HepG2 (cell line): ENCODE measurements at regions not wholly inside any gene's neighbourhood (a gene's known extent, or its start where the extent isn't known, plus 50 kb on each side); places are given as distances from the start of the nearest gene placed in this dataset.

Experiments
- ATAC-seq: fragments of 200-7000 bp; cut with Tn5 transposase; 3 replicates; pipeline ENCODE4 v1.9.1; 2020; ENCODE audit warnings: mild to moderate bottlenecking, moderate library complexity
- BruUV-seq: library from RNA; stranded (reverse); fragments of 400-500 nt; replicated peaks from 2 replicates; lab custom pipeline; 2021; lab: Mats Ljungman, UMichigan
- CTCF ChIA-PET: fragments of 300-600 bp; formaldehyde crosslinking; extraction: SDS; loops from one replicate; lab custom pipeline; 2021; ENCODE audit warnings: low total read pairs, inconsistent platforms, low intra/inter-chr PET ratio; lab: Yijun Ruan, JAX
- POLR2A ChIA-PET: fragments of 350-600 bp; sonication (Branson Sonifier 250); formaldehyde crosslinking; loops from one replicate; lab custom pipeline; 2020; ENCODE audit warnings: antibody characterized with exemption, inconsistent platforms; lab: Yijun Ruan, JAX
- DNase-seq: peaks from one replicate; pipeline ENCODE4 v3.0.0-alpha.2; 2015; ENCODE audit warnings: low spot score
- FAIRE-seq: peaks from 3 replicates; lab custom pipeline; 2011; peaks lifted over from hg19 to GRCh38; lab: Jason Lieb, UNC
- H2AFZ ChIP-seq: one replicate; pipeline ENCODE4 v1.6.1; 2011; ENCODE audit warnings: low read length, inconsistent platforms
- H3K27ac ChIP-seq: fragments of 300-600 bp; 3 replicates; pipeline ENCODE4 v1.8.0; 2011; ENCODE audit warnings: mixed run types, mild to moderate bottlenecking, mixed read lengths, low read length, inconsistent platforms; ENCODE audit not compliant: insufficient read depth; ENCODE audit errors: extremely low read length
- H3K27me3 ChIP-seq, 2 experiments: fragments of 200-600 bp in 1 of 2; 2 replicates in 1 of 2; 3 replicates in 1 of 2; pipeline versions ENCODE4 v1.6.0 to v1.8.0; 2011; ENCODE audit warnings: low read length in 2 of 2, mild to moderate bottlenecking in 2 of 2, moderate library complexity in 2 of 2, inconsistent platforms in 1 of 2; ENCODE audit not compliant: insufficient read depth in 2 of 2, control insufficient read depth in 1 of 2
- H3K36me3 ChIP-seq, 2 experiments: fragments of 200-600 bp in 1 of 2; replicated peaks in 1 of 2; 2 replicates in 1 of 2; 3 replicates in 1 of 2; pipeline versions ENCODE4 v1.5.1 to v1.8.0; 2011; ENCODE audit warnings: low read length in 2 of 2, inconsistent platforms in 1 of 2; ENCODE audit not compliant: insufficient read depth in 2 of 2, control insufficient read depth in 1 of 2
- H3K4me1 ChIP-seq: 2 replicates; pipeline ENCODE4 v1.5.1; 2012; ENCODE audit warnings: low read length, inconsistent platforms; ENCODE audit not compliant: insufficient read depth
- H3K4me2 ChIP-seq: 2 replicates; pipeline ENCODE4 v1.6.0; 2011; ENCODE audit warnings: low read depth, low read length, inconsistent platforms
- H3K4me3 ChIP-seq, 3 experiments: fragments of 200-600 bp in 1 of 3; sonication (generic), shearing (Covaris generic) in 1 of 3; replicated peaks in 1 of 3; 2 replicates each; pipeline ENCODE4 v1.5.1; 2011 to 2016; ENCODE audit warnings: low read length in 3 of 3, inconsistent platforms in 2 of 3, low read depth in 2 of 3, mild to moderate bottlenecking in 2 of 3, control low read depth in 1 of 3, mixed read lengths in 1 of 3; ENCODE audit not compliant: insufficient read depth in 1 of 3
- H3K79me2 ChIP-seq: one replicate; pipeline ENCODE4 v1.6.1; 2011; ENCODE audit warnings: low read length, inconsistent platforms; ENCODE audit not compliant: insufficient read depth
- H3K9ac ChIP-seq: 2 replicates; pipeline ENCODE4 v1.6.0; 2011; ENCODE audit warnings: mild to moderate bottlenecking, low read depth, low read length, inconsistent platforms; ENCODE audit not compliant: insufficient read depth
- H3K9me3 ChIP-seq: 2 replicates; pipeline ENCODE4 v1.5.1; 2012; ENCODE audit warnings: mild to moderate bottlenecking, low read length
- H4K20me1 ChIP-seq: 2 replicates; pipeline ENCODE4 v1.6.0; 2011; ENCODE audit warnings: inconsistent platforms, mild to moderate bottlenecking, low read length, moderate library complexity; ENCODE audit not compliant: insufficient read depth
- YEATS4 ChIP-seq: sonication (generic); formaldehyde crosslinking; IDR thresholded peaks from 2 replicates; pipeline ENCODE4 v1.4.0; 2020; ENCODE audit warnings: missing genetic modification reagents, borderline replicate concordance
- ZNF282 ChIP-seq: fragments of 450-650 bp; IDR thresholded peaks from 2 replicates; pipeline ENCODE4 v1.6.1; 2018; ENCODE audit not compliant: partially characterized antibody
- ZNF326 ChIP-seq: sonication (generic); formaldehyde crosslinking; IDR thresholded peaks from 2 replicates; pipeline ENCODE4 v1.4.0; 2020; ENCODE audit warnings: missing genetic modification reagents, borderline replicate concordance
- ZNF33B ChIP-seq: sonication (generic); formaldehyde crosslinking; IDR thresholded peaks from 2 replicates; pipeline ENCODE4 v1.5.1; 2020; ENCODE audit warnings: mild to moderate bottlenecking, missing genetic modification reagents
- ZNF567 ChIP-seq: sonication (generic); formaldehyde crosslinking; IDR thresholded peaks from 2 replicates; pipeline ENCODE4 v1.8.1; 2023; ENCODE audit warnings: mild to moderate bottlenecking, missing genetic modification reagents, borderline replicate concordance
- WGBS: methylation state at CpG from one replicate; pipeline ENCODE4 v1.1.6; 2017; ENCODE audit warnings: low lambda C conversion rate; 5-methylcytosine and 5-hydroxymethylcytosine counted together
- in situ Hi-C: cut with HindIII; loops from 2 replicates; pipeline ENCODE4 v1.10.0; 2017; ENCODE audit warnings: low pct_unique_long_range_greater_than_20kb; ENCODE audit not compliant: extremely low pct_ligation_motif_present
- intact Hi-C: fragments of 100-400 bp; cut with micrococcal nuclease; formaldehyde crosslinking; loops from one replicate; pipeline ENCODE4 v1.10.0; 2022; ENCODE audit not compliant: unreplicated experiment
- TF ChIP-seq, protein P1 (sequence below): sonication (generic); formaldehyde crosslinking; IDR thresholded peaks from 2 replicates; pipeline ENCODE4 v1.4.0; 2020; ENCODE audit warnings: mild to moderate bottlenecking, missing genetic modification reagents
- TF ChIP-seq, protein P2 (sequence below): sonication (generic); formaldehyde crosslinking; IDR thresholded peaks from 2 replicates; pipeline ENCODE4 v1.5.1; 2020; ENCODE audit warnings: mild to moderate bottlenecking, missing genetic modification reagents, borderline replicate concordance
- TF ChIP-seq, protein P3 (sequence below): sonication (generic); formaldehyde crosslinking; IDR thresholded peaks from 2 replicates; pipeline ENCODE4 v1.4.0; 2020; ENCODE audit warnings: mild to moderate bottlenecking, missing genetic modification reagents

- TF ChIP-seq, protein P1, sequence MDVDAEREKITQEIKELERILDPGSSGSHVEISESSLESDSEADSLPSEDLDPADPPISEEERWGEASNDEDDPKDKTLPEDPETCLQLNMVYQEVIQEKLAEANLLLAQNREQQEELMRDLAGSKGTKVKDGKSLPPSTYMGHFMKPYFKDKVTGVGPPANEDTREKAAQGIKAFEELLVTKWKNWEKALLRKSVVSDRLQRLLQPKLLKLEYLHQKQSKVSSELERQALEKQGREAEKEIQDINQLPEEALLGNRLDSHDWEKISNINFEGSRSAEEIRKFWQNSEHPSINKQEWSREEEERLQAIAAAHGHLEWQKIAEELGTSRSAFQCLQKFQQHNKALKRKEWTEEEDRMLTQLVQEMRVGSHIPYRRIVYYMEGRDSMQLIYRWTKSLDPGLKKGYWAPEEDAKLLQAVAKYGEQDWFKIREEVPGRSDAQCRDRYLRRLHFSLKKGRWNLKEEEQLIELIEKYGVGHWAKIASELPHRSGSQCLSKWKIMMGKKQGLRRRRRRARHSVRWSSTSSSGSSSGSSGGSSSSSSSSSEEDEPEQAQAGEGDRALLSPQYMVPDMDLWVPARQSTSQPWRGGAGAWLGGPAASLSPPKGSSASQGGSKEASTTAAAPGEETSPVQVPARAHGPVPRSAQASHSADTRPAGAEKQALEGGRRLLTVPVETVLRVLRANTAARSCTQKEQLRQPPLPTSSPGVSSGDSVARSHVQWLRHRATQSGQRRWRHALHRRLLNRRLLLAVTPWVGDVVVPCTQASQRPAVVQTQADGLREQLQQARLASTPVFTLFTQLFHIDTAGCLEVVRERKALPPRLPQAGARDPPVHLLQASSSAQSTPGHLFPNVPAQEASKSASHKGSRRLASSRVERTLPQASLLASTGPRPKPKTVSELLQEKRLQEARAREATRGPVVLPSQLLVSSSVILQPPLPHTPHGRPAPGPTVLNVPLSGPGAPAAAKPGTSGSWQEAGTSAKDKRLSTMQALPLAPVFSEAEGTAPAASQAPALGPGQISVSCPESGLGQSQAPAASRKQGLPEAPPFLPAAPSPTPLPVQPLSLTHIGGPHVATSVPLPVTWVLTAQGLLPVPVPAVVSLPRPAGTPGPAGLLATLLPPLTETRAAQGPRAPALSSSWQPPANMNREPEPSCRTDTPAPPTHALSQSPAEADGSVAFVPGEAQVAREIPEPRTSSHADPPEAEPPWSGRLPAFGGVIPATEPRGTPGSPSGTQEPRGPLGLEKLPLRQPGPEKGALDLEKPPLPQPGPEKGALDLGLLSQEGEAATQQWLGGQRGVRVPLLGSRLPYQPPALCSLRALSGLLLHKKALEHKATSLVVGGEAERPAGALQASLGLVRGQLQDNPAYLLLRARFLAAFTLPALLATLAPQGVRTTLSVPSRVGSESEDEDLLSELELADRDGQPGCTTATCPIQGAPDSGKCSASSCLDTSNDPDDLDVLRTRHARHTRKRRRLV (CRISPR knock-in tag) = no peak
- no peak for TF ChIP-seq YEATS4 (CRISPR knock-in tag)
Measured at GRCh38 chr4:147173322-147173721, 227.7 kb upstream of the TTC29 start (continued).

GRCh38 chr4:147173797-147174432 is 228.3 kb upstream of the TTC29 start:
- Histone ChIP-seq H3K4me1 (no peaks in the 10 kb centered on the region), H3K27ac (no peak overlapping the region), H4K20me1 (no peaks in the 10 kb centered on the region), H3K4me3 (no peak overlapping the region), H3K27me3 (no peaks in the 10 kb centered on the region), H3K9ac (no peak overlapping the region), H3K36me3 (no peaks in the 10 kb centered on the region), H2AFZ (no peak overlapping the region), H3K4me2 (no peak overlapping the region), H3K79me2 (no peaks in the 10 kb centered on the region), H3K9me3 (no peaks in the 10 kb centered on the region)
- WGBS = 3% methylated on average over 7 of the region's 7 CpGs
- intact Hi-C loops = no loop called here
- ATAC-seq = no peak
- no TSS peak for BruUV-seq
- CTCF ChIA-PET = no interaction called here
- POLR2A ChIA-PET = no interaction called here
- FAIRE-seq = no peak
- in situ Hi-C loops = loop anchor here (25.0 kb wide), 1 partner anchor 688 kb away; no protein-coding TSS in a partner anchor
- DNase-seq = no peak
- TF ChIP-seq, protein P2, sequence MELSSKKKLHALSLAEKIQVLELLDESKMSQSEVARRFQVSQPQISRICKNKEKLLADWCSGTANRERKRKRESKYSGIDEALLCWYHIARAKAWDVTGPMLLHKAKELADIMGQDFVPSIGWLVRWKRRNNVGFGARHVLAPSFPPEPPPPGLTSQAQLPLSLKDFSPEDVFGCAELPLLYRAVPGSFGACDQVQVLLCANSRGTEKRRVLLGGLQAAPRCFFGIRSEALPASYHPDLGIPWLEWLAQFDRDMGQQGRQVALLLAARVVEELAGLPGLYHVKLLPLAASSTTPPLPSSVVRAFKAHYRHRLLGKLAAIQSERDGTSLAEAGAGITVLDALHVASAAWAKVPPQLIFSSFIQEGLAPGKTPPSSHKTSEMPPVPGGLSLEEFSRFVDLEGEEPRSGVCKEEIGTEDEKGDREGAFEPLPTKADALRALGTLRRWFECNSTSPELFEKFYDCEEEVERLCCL (CRISPR knock-in tag) = no peak
- TF ChIP-seq ZNF567 (CRISPR knock-in tag) = no peak
- TF ChIP-seq, protein P3, sequence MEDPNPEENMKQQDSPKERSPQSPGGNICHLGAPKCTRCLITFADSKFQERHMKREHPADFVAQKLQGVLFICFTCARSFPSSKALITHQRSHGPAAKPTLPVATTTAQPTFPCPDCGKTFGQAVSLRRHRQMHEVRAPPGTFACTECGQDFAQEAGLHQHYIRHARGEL (CRISPR knock-in tag) = no peak
- TF ChIP-seq ZNF282 = no peak
- no peak for TF ChIP-seq ZNF326
- TF ChIP-seq ZNF33B = no peak
